ENCODE measurements at regions not wholly inside any gene's neighbourhood (a gene's known extent, or its start where the extent isn't known, plus 50 kb on each side); places are given as distances from the start of the nearest gene placed in this dataset.

GRCh38 chr10:33723181-33723580 lies 388.7 kb upstream of the NRP1 start:
- no peak for TF ChIP-seq SPI1 (IDR thresholded peaks at IDR 0.05; ENCODE audit: borderline replicate concordance, low read depth)
- no peak for TF ChIP-seq CTCF (IDR thresholded peaks at IDR 0.05; ENCODE audit: insufficient read depth, low read length)
- no peak for TF ChIP-seq POLR2AphosphoS5 (IDR thresholded peaks at IDR 0.05; ENCODE audit: low read depth)
- TF ChIP-seq REST (IDR thresholded peaks at IDR 0.05; ENCODE audit: insufficient replicate concordance, low read depth), result no peak
- no peak for TF ChIP-seq GABPA (IDR thresholded peaks at IDR 0.05; ENCODE audit: low read depth)
- DNase-seq (ENCODE audit: low read depth in 1 of 2, low spot score in 1 of 2), result no peak
- H3K27ac ChIP-seq (replicated peaks), result no peak overlapping the region
- H3K27me3 ChIP-seq (ENCODE audit: insufficient read depth, poor library complexity, severe bottlenecking), result no peaks in the 10 kb centered on the region
- H3K4me3 ChIP-seq (replicated peaks; ENCODE audit: insufficient read depth, low read length), result no peak overlapping the region

GRCh38 chr10:33722067-33722466 lies 387.6 kb upstream of the NRP1 start:
- Histone ChIP-seq H3K27me3 (ENCODE audit: insufficient read depth, poor library complexity, severe bottlenecking) (no peaks in the 10 kb centered on the region), H3K4me3 (replicated peaks; ENCODE audit: insufficient read depth, low read length) (no peak overlapping the region), H3K27ac (replicated peaks) (no peak overlapping the region)
- no peak for DNase-seq (ENCODE audit: low read depth in 1 of 2, low spot score in 1 of 2)
- TF ChIP-seq POLR2AphosphoS5 (IDR thresholded peaks at IDR 0.05; ENCODE audit: low read depth), result no peak
- no peak for TF ChIP-seq GABPA (IDR thresholded peaks at IDR 0.05; ENCODE audit: low read depth)
- no peak for TF ChIP-seq CTCF (IDR thresholded peaks at IDR 0.05; ENCODE audit: insufficient read depth, low read length)
- TF ChIP-seq REST (IDR thresholded peaks at IDR 0.05; ENCODE audit: insufficient replicate concordance, low read depth), result no peak
- no peak for TF ChIP-seq SPI1 (IDR thresholded peaks at IDR 0.05; ENCODE audit: borderline replicate concordance, low read depth)

- Histone ChIP-seq H3K4me3 (replicated peaks; ENCODE audit: insufficient read depth, low read length) (no peak overlapping the region), H3K27me3 (ENCODE audit: insufficient read depth, poor library complexity, severe bottlenecking) (no peaks in the 10 kb centered on the region), H3K27ac (replicated peaks) (no peak overlapping the region)
- TF ChIP-seq REST (IDR thresholded peaks at IDR 0.05; ENCODE audit: insufficient replicate concordance, low read depth) (no peak), SPI1 (IDR thresholded peaks at IDR 0.05; ENCODE audit: borderline replicate concordance, low read depth) (no peak), POLR2AphosphoS5 (IDR thresholded peaks at IDR 0.05; ENCODE audit: low read depth) (no peak), GABPA (IDR thresholded peaks at IDR 0.05; ENCODE audit: low read depth) (no peak), CTCF (IDR thresholded peaks at IDR 0.05; ENCODE audit: insufficient read depth, low read length) (no peak)
- DNase-seq (ENCODE audit: low read depth in 1 of 2, low spot score in 1 of 2), result no peak
These were observed 387.0 kb upstream of the NRP1 start for GRCh38 chr10:33721509-33721908.

Measured in HL-60 (cell line).